GM21381 (cell line): ENCODE measurements at regions not wholly inside any gene's neighbourhood (a gene's known extent, or its start where the extent isn't known, plus 50 kb on each side); places are given as distances from the start of the nearest gene placed in this dataset.

Experiments
- ATAC-seq: cut with Tn5 transposase; IDR thresholded peaks from one replicate; pipeline ENCODE4 v1.9.1; 2021; ENCODE audit warnings: mild to moderate bottlenecking, moderate library complexity; ENCODE audit not compliant: unreplicated experiment

DNA sequence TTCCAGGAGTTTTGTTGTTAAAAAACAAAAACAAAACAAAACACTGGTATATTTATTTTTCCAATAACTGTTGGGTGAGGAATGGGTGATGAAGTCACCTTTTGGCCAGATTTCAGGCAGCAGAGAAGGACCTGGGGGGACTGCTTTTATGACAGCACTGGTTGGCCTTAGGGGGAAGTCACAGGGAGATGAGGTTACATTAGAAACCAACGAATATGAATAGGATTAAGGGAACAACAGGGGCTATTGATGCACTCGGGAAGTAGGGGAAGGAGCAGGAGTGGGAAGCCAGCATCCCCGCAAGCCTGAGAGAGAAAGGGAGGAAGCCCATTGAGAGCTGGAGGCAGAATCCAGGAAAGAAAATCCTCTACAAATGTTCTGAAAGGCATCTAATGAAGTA lies 958.4 kb downstream of the TYW1 start:
- no peak for ATAC-seq

GRCh38 chr7:67962863-67963262 lies 966.2 kb downstream of the TYW1 start:
- ATAC-seq, result no peak

DNA sequence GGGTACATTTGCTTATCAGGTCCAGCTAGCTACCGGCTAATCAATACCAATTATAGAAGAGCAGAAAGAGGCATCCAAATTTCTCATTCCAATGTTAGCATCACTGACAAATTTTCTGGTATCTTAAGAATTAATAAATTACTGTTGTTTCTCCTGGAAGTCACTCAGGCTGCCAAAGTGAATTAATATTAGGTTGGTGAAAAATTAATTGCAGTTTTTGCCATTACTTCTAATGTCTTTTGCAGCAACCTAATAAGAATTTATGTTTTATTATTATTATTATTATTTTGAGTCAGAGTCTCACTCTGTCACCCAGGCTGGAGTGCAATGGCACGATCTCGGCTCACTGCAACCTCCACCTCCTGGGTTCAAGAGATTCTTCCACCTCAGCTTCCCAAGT lies 979.9 kb downstream of the TYW1 start:
- ATAC-seq, result no peak

- ATAC-seq, result no peak
Measured at GRCh38 chr7:67983486-67983885, 986.9 kb downstream of the TYW1 start.

- ATAC-seq, result no peak
Measured at GRCh38 chr7:67984326-67984725, 987.7 kb downstream of the TYW1 start.

GRCh38 chr7:67989142-67989541 lies 992.5 kb downstream of the TYW1 start:
- ATAC-seq, result no peak

DNA sequence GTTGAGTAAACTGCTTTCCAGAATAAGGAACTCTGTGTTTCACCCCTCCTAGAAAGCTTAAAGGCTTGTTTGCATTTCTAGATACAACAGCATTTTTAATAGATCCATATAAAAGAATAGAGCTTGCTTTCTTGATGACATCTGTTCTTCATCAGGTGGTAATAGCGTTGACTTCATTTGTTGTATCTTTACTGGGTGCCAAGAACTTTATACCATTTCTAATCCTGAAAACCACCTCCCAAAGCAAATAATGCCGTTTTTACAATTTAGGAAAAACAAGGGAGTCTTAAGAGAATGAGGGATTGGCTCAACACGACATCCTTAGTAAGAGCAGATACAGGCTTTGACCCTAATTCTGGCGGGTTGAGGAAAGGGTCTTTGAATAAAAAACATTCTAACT lies 993.4 kb downstream of the TYW1 start:
- ATAC-seq, result no peak

DNA sequence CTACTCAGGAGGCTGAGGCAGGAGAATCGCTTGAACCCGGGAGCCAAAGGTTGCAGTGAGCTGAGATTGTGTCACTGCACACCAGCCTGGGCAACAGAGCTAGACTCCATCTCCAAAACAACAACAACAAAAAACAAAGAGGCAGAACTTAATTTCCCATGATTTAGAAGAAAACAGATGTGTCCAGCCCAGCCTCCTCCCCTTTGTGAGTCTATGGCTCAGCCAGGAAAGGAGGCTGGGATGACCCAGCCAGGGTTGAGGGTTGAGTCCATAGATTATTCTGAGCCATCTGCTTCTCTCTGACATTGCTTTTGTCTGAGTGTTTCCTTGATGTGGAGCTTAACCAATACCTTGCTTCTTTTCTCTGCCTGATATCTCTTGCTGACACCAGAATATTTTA lies 994.1 kb downstream of the TYW1 start:
- ATAC-seq, result no peak

DNA sequence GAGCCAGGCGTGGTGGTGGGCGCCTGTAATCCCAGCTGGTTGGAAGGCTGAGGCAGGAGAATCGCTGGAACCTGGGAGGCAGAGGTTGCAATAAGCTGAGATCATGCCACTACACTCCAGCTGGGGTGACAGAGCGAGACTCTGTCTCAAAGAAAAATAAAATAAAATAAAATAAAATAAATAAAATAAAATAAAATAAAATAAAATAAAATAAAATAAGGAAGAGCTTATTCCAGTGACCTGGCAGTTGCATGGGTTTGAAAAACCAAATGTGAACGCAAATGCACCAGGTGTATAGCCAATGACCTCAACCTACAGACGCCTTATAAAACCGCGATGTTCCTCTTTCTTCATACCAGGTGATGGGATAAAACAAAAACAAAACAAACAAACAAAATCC lies 995.7 kb downstream of the TYW1 start:
- no peak for ATAC-seq

GRCh38 chr7:68005992-68006391 lies 1009.4 kb downstream of the TYW1 start:
- ATAC-seq, result no peak

DNA sequence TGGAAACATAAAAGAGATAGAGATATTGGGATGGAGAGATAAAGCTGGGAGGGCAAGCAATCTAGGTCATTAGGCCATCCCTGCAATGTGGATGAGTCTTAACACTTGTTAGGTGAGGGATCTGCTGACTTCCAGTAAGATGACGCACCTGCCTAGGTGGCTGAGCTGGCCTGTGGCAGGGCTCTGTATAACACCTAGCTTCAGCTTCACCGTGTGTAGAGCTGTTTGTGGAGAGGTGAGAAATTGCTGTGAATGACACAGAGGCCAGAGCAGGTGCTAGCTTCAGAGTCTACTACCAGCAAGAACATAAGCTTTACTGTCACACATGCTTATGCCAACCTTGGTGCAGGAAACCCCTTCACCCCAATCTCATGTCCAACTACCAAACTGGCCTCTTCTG lies 1010.0 kb downstream of the TYW1 start:
- no peak for ATAC-seq

DNA sequence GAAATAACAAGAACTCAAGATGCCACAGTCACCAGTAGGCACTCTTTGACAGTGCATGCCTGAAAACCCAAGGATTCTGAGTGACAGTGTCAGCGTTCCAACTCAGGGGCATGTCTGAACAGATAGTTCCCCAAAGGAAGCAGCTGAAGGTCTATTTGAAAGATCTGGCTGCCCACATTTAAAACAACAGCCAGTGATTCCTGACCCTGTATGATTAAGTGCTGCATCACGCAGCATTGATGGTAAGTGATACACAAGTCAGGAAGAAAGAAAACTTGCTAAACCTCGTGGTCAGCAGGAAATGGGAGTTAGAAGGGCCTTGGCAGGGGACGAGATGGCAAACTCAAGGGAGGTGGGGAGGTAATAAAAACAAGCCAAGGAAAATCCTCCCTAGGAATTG lies 1013.1 kb downstream of the TYW1 start:
- ATAC-seq, result no peak

DNA sequence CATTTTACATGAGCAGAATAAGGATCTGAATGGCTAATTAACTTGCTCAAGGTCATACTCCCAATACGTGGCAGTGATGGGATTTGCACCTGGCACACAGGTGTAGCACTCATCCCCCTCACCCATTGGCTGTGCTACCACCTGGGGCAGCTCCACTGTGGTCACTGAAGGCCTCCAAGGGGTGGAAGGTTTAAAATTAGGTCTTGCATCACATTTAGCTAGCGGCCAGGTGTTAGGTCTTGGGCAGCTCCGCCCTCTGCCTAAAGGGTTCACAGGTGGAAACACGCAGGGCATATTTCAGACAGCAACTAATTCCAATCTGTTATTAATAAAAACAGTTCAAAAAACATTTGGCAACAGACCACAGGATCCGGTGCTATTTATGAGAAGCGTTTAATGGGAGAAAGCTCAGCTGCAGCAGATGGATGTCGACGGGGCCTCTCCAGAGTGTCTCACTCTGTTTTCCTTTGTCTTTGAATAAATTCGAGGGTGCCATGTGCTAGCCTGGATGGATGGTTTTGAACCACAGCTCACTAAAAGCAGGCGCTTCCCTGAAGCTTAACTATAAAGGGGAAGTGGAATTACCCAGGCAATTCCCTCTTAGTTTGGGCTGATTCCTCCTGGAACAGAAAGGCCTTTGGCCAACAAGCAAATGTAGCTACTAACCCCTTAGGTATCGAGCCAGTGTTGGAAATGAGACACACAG lies 1017.6 kb downstream of the TYW1 start:
- ATAC-seq, result no peak

DNA sequence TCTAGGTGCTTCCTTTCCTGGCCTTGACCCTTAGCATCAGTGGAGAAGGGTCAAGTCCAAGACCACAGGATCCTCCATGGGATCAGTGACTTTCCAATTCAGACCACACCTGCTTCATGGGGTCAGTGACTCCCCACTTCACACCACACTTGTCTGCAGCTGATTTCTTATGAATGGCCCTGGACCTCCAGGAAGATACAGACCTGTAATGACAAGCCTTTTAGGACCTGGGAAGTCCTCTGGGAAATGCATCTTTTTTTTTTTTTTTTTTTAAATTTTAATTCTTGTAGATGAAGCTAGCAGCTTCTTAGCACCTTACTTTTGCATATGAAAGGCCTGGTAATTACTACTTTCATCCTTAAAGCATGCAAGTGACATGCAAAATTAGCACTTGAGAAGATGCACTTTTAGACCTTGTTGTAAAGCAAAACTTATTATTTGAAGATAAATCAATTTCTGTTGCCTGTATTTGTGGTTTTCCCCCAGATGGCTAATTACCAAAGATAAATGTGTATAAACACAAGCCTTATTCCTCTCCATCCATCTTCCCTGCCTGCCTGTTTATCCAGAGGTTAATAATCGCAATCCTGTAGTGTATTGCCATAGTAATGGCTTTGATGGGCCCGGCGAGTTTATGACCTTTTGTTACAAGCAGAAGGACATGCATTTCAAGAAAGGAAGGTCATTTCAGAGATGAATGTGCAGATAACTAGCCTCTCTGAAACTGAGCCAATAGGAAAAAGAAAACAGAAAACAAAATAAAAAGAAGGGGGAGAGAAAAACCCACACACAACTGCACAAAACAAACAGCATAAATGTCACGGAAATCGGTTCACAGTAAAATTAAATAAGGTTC lies 1018.7 kb downstream of the TYW1 start:
- no peak for ATAC-seq

GRCh38 chr7:68015978-68016532 lies 1019.4 kb downstream of the TYW1 start:
- ATAC-seq, result no peak

DNA sequence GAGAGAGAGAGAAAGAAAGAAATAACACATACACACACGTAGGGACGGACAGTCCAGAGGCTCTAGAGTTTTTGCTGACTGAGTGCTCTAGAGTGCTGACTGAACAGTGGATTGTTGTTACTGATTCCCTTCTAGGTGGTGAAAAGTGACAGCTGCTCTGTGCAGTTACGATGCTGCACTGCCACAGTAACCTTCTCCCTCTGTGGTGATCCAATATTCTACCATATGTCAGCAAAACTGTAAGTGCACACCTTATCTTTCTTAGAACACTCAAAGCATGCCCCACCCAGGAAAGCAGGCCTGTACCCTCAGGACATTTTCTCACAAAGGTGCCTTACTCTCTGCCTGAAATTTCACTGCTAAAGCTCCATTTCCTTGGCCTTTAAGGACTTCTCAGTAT lies 1023.5 kb downstream of the TYW1 start:
- no peak for ATAC-seq

- ATAC-seq, result no peak
Measured at GRCh38 chr7:68025369-68025768, 1028.7 kb downstream of the TYW1 start.

DNA sequence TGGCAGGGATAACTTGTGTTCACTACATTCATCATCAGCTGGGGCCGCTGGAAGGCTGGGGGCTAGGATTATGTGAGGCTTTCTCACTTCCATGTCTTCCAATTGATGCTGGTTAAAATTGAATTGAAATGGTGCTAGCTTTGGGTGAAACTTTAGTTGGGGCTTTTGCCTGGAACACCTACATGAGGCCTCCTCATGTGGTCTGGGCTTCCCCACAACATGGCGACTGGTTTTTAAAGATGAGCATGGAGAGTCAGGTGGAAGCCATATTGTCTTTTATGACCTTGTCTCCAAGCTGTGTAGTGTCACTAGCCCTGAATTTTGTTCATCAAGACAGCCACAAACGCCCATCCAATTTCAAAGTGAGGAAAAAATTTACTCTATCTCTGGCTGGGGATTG lies 1033.9 kb downstream of the TYW1 start:
- no peak for ATAC-seq

DNA sequence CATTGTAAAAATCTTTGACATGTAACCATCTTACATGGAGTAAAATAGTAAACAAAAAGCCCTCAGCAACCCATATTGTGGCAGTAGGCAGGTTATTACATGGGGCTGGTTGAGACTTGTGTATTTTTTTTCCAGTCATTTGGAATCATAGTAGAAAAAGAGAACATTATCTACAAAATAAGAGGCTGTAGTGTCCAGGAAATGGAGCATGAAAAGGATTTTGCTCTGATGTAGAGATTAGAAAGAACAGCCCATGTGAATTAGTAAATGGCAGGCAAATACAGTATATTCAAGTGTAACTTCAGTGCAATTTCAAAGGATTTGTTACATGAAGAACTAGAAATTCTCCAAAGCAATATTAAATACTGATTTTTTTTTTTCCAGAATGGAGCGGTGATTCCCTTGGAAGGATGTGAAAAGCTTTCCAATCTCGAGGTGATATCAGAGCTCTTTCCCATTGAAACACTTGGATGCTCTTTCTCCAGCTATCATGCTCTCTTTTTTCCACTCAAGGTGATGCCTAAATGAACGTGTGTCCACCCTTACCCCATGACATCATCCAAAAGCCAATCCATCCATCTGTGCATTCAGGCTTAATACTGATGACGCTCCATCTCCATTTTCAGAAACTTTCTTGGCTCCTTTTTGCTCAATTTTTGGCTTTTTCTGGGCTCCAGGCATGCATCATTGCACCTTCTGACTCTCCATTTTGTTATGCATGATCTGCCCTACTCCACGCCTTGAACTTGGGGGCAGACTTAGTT lies 1034.7 kb downstream of the TYW1 start:
- ATAC-seq, result no peak

DNA sequence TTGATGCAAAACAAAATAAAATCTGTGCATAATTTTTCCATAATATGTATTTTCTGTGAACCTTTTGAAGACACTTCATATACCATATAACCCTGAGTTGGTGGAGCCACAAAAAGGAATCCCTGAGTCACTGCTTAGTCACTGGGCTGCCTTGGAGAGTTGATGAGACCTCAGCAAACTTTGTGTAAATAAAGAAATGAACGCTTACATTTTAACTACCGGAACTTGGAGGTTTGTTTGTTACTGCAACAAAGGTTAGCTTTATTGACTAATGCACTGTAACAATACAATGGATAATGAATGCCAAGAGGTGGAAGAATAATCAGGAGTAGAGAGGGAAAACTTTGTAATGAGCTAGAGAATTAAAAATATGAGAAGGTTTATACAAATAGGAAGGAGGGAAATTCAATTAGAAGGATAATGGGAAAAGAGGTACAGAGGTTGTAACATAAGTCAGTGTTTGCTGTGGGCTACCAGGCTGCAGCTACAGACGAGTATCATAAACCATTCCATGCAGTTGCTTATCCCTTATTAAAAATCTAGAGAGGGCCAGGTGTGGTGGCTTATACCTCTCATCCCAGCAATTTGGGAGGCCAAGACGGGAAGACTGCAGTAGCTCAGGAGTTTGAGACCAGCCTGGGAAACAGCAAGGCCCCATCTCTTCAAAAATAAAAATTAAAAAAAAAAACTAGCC lies 1042.1 kb downstream of the TYW1 start:
- ATAC-seq, result no peak

- no peak for ATAC-seq
Measured at GRCh38 chr7:68041554-68041953, 1044.9 kb downstream of the TYW1 start.
